Activated T-cell treated with anti-CD3 and anti-CD28 coated beads for 48 hours (primary cell): ENCODE measurements at regions not wholly inside any gene's neighbourhood (a gene's known extent, or its start where the extent isn't known, plus 50 kb on each side); places are given as distances from the start of the nearest gene placed in this dataset.
A peak's percentile ranks its signal among the peaks of the same experiment; 100 is the strongest.

Source experiments
- DNase-seq: peaks from one replicate; pipeline ENCODE4 v3.0.0-alpha.2; 2020; ENCODE audit warnings: low read depth

GRCh38 chr6:169165561-169166300 lies 87.9 kb downstream of the THBS2 start:
- DNase-seq: no peak

GRCh38 chr6:169164986-169165385 lies 88.7 kb downstream of the THBS2 start:
- no peak for DNase-seq

- DNase-seq: no peak
These were observed 89.2 kb downstream of the THBS2 start for GRCh38 chr6:169164451-169164850.

- DNase-seq: no peak
These were observed 90.2 kb downstream of the THBS2 start for GRCh38 chr6:169163411-169163901.

GRCh38 chr6:169162752-169163407 lies 90.8 kb downstream of the THBS2 start:
- DNase-seq: peak; percentile 3

- no peak for DNase-seq
These were observed 91.4 kb downstream of the THBS2 start for GRCh38 chr6:169162249-169162648.

GRCh38 chr6:169161572-169162167 lies 92.0 kb downstream of the THBS2 start:
- no peak for DNase-seq

- DNase-seq: no peak
These were observed 92.6 kb downstream of the THBS2 start for GRCh38 chr6:169160855-169161560.

- no peak for DNase-seq
These were observed 93.4 kb downstream of the THBS2 start for GRCh38 chr6:169160091-169160854.

- DNase-seq: no peak
These were observed 94.3 kb downstream of the THBS2 start for GRCh38 chr6:169159331-169159730.

- no peak for DNase-seq
These were observed 95.0 kb downstream of the THBS2 start for GRCh38 chr6:169158691-169159090.

GRCh38 chr6:169158174-169158573 lies 95.5 kb downstream of the THBS2 start:
- DNase-seq: no peak

GRCh38 chr6:169157197-169158148 lies 96.2 kb downstream of the THBS2 start:
- DNase-seq: no peak

- DNase-seq: no peak
These were observed 96.9 kb downstream of the THBS2 start for GRCh38 chr6:169156793-169157147.

- DNase-seq: no peak
These were observed 97.4 kb downstream of the THBS2 start for GRCh38 chr6:169156108-169156792.

- DNase-seq: no peak
These were observed 98.2 kb downstream of the THBS2 start for GRCh38 chr6:169155481-169155880.

- DNase-seq: no peak
These were observed 100.2 kb downstream of the THBS2 start for GRCh38 chr6:169153401-169153800.

GRCh38 chr6:169146521-169146920 lies 107.1 kb downstream of the THBS2 start:
- no peak for DNase-seq

- no peak for DNase-seq
These were observed 107.6 kb downstream of the THBS2 start for GRCh38 chr6:169145991-169146501.

- no peak for DNase-seq
These were observed 108.2 kb downstream of the THBS2 start for GRCh38 chr6:169145496-169145895.
